ENCODE measurements at regions not wholly inside any gene's neighbourhood (a gene's known extent, or its start where the extent isn't known, plus 50 kb on each side); places are given as distances from the start of the nearest gene placed in this dataset.

DNA sequence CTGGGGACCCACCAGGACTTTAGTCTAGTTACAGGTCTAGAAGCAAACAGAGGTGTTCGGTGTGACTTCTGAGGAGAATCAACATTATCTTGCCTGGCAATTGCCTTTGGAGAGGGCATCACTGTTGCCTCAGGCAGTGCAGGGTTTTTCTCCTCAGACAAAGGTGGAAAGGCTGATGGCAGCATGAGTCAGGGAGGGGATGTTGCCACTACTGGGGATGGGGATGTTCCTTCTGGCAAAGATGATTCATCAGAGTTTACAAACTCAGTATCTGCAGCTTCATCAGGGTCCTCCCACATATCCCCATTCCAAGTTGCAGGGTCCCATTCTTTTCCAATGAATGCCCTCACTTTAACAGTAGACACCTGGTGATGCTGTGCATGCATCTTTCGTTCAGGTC, 91.3 kb upstream of the GALNTL6 start:
- H3K4me1 ChIP-seq (ENCODE audit: insufficient read depth, poor library complexity, severe bottlenecking), result no peaks in the 10 kb centered on the region
- no peaks in the 10 kb centered on the region for H3K9me3 ChIP-seq (ENCODE audit: severe bottlenecking)
- no peak overlapping the region for H3K27ac ChIP-seq (ENCODE audit: poor library complexity, severe bottlenecking)
- TF ChIP-seq, protein P1, sequence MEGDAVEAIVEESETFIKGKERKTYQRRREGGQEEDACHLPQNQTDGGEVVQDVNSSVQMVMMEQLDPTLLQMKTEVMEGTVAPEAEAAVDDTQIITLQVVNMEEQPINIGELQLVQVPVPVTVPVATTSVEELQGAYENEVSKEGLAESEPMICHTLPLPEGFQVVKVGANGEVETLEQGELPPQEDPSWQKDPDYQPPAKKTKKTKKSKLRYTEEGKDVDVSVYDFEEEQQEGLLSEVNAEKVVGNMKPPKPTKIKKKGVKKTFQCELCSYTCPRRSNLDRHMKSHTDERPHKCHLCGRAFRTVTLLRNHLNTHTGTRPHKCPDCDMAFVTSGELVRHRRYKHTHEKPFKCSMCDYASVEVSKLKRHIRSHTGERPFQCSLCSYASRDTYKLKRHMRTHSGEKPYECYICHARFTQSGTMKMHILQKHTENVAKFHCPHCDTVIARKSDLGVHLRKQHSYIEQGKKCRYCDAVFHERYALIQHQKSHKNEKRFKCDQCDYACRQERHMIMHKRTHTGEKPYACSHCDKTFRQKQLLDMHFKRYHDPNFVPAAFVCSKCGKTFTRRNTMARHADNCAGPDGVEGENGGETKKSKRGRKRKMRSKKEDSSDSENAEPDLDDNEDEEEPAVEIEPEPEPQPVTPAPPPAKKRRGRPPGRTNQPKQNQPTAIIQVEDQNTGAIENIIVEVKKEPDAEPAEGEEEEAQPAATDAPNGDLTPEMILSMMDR (IDR thresholded peaks at IDR 0.05; ENCODE audit: poor library complexity, severe bottlenecking), result no peak
- ATAC-seq (ENCODE audit: low read depth) (no peak), DNase-seq (ENCODE audit: low spot score) (no peak)
- H3K4me3 ChIP-seq (ENCODE audit: severe bottlenecking), result no peak overlapping the region
- no peaks in the 10 kb centered on the region for H3K27me3 ChIP-seq (ENCODE audit: insufficient read depth, poor library complexity, severe bottlenecking)
- H3K36me3 ChIP-seq (ENCODE audit: low read depth), result no peaks in the 10 kb centered on the region

DNA sequence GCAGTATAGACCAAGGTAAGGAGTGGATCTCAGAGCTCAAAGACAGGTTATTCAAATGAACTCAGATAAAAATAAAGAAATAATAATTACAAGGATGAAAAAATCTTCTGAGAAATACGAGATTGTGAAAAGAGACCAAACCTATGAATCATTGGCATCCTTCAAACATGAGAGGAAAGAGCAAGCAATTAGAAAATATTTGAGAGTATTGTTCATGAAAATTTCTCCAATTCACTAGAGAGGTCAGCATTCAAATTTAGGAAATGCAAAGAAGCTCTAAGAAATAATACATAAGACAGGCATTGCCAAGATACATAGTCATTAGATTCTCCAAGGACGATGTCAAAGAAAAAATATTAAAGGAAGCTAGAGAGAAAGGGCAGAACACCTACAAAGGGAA, 93.5 kb upstream of the GALNTL6 start:
- no peaks in the 10 kb centered on the region for H3K4me1 ChIP-seq (ENCODE audit: insufficient read depth, poor library complexity, severe bottlenecking)
- TF ChIP-seq, protein P1 (IDR thresholded peaks at IDR 0.05; ENCODE audit: poor library complexity, severe bottlenecking), result no peak
- H3K27ac ChIP-seq (ENCODE audit: poor library complexity, severe bottlenecking), result no peak overlapping the region
- DNase-seq (ENCODE audit: low spot score), result no peak
- H3K4me3 ChIP-seq (ENCODE audit: severe bottlenecking), result no peak overlapping the region
- no peaks in the 10 kb centered on the region for H3K27me3 ChIP-seq (ENCODE audit: insufficient read depth, poor library complexity, severe bottlenecking)
- no peak for ATAC-seq (ENCODE audit: low read depth)
- no peaks in the 10 kb centered on the region for H3K9me3 ChIP-seq (ENCODE audit: severe bottlenecking)
- H3K36me3 ChIP-seq (ENCODE audit: low read depth), result no peaks in the 10 kb centered on the region

DNA sequence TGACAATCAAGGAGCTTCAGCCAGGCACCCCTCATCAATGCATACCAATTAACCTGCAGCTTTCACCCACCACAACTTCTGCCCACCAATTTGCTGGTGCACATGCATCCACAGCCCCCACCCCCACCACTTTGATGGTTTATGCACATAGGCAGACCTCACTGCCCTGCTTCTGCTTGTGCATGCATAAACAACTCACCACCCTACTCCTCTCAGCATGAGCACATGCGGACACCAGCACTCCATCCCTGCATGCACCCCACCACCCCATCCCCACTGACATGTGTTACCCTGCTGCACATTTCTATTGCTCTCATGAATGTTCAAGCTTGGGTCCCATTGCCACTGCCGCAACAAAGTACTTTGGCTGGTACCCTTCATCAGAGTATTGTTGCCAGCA, 94.5 kb upstream of the GALNTL6 start:
- DNase-seq (ENCODE audit: low spot score), result no peak
- Histone ChIP-seq H3K4me3 (ENCODE audit: severe bottlenecking) (no peak overlapping the region), H3K27ac (ENCODE audit: poor library complexity, severe bottlenecking) (no peak overlapping the region), H3K36me3 (ENCODE audit: low read depth) (no peaks in the 10 kb centered on the region), H3K9me3 (ENCODE audit: severe bottlenecking) (no peaks in the 10 kb centered on the region), H3K27me3 (ENCODE audit: insufficient read depth, poor library complexity, severe bottlenecking) (no peaks in the 10 kb centered on the region), H3K4me1 (ENCODE audit: insufficient read depth, poor library complexity, severe bottlenecking) (no peaks in the 10 kb centered on the region)
- TF ChIP-seq, protein P1 (IDR thresholded peaks at IDR 0.05; ENCODE audit: poor library complexity, severe bottlenecking), result no peak
- ATAC-seq (ENCODE audit: low read depth), result no peak

DNA sequence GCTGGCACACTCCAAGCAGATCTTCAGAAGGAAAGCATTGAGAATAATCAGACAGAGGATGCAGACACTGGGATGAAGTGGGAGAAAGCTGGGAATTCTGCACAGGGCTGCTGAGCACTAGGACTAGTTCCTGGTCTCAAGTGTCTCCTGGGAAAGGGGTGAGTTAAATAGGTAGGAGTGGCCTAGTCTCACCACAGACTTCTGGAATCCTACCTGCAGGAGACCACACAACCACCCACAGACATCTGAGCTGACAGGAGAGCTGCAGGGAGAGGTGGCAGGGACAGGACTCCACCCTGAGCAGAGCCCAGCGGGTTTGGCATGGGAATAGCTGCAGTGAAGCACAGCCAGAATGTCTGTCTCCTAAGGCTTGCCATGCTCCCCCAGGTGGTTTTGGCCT, 95.1 kb upstream of the GALNTL6 start:
- ATAC-seq (ENCODE audit: low read depth) (no peak), DNase-seq (ENCODE audit: low spot score) (no peak)
- Histone ChIP-seq H3K9me3 (ENCODE audit: severe bottlenecking) (no peaks in the 10 kb centered on the region), H3K4me1 (ENCODE audit: insufficient read depth, poor library complexity, severe bottlenecking) (no peaks in the 10 kb centered on the region), H3K36me3 (ENCODE audit: low read depth) (no peaks in the 10 kb centered on the region), H3K27me3 (ENCODE audit: insufficient read depth, poor library complexity, severe bottlenecking) (no peaks in the 10 kb centered on the region), H3K4me3 (ENCODE audit: severe bottlenecking) (no peak overlapping the region), H3K27ac (ENCODE audit: poor library complexity, severe bottlenecking) (no peak overlapping the region)
- TF ChIP-seq, protein P1 (IDR thresholded peaks at IDR 0.05; ENCODE audit: poor library complexity, severe bottlenecking), result no peak

DNA sequence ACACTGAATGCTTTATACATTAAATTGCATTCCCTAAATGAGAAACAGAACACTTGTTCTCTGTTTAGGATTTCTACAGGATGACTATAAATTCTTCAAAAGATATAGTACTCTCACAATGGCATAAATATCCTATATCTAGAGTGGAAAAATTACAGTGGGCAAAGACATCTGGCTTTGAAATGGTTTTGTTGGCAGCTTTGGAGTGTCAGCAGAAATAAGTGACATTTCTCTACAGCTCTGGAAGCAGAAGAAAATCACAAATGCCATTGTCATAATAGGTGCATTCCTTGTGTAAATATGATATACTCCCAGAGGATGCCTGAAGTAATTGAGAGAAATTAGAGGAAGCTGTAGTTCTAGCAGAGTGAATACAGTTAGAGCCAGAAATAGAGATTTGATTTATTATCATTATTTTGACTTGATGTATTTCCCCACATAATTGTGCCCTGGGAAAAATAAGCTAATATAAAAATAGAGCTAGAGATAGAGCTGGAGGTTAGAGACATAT, 95.9 kb upstream of the GALNTL6 start:
- Histone ChIP-seq H3K9me3 (ENCODE audit: severe bottlenecking) (no peaks in the 10 kb centered on the region), H3K27me3 (ENCODE audit: insufficient read depth, poor library complexity, severe bottlenecking) (no peaks in the 10 kb centered on the region), H3K27ac (ENCODE audit: poor library complexity, severe bottlenecking) (no peak overlapping the region), H3K4me3 (ENCODE audit: severe bottlenecking) (no peak overlapping the region), H3K36me3 (ENCODE audit: low read depth) (no peaks in the 10 kb centered on the region), H3K4me1 (ENCODE audit: insufficient read depth, poor library complexity, severe bottlenecking) (no peaks in the 10 kb centered on the region)
- DNase-seq (ENCODE audit: low spot score) (no peak), ATAC-seq (ENCODE audit: low read depth) (no peak)
- TF ChIP-seq, protein P1 (IDR thresholded peaks at IDR 0.05; ENCODE audit: poor library complexity, severe bottlenecking), result no peak
